ENCODE measurements at regions not wholly inside any gene's neighbourhood (a gene's known extent, or its start where the extent isn't known, plus 50 kb on each side); places are given as distances from the start of the nearest gene placed in this dataset.

DNA sequence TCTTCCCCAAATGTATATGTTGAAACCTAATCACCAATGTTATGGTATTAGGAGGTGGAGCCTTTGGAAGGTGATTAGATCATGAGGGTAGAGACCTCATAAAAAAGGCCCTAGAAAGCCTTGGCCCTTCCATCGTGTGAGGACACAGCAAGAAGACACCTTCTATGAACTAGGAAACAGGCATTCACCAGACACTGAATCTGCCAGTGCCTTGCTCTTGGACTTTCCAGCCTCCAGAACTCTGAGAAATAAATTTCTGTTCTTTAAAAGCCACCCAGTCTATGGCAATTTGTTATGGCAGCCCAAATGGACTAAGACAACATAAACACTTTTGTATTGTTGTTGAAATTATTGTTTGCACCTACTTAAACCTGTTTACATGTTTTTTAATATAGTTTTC lies 221.8 kb upstream of the RPS6KA3 start:
- no peak overlapping the region for H3K27ac ChIP-seq
- no peak for TF ChIP-seq ZFX (IDR thresholded peaks at IDR 0.05)

DNA sequence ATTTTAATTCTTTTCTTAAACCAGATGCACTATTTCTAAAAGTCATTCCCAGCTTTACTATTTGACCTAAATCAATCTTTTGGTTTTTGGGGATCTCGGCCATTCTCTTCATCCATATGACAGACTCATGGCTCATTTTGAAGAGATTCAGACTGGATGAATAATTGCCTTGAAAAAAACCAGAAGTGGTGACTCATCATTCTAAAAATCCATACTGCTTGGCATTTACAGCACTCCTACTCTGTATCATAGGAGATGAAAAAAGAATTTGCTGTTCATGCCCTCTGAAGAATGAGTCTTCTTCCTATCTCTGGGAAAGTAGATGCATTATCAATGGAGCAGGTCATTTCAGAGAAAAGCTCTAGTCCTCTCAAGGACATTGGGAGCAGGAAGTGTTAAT lies 220.5 kb upstream of the RPS6KA3 start:
- no peak for TF ChIP-seq ZFX (IDR thresholded peaks at IDR 0.05)
- TF ChIP-seq, protein P1, sequence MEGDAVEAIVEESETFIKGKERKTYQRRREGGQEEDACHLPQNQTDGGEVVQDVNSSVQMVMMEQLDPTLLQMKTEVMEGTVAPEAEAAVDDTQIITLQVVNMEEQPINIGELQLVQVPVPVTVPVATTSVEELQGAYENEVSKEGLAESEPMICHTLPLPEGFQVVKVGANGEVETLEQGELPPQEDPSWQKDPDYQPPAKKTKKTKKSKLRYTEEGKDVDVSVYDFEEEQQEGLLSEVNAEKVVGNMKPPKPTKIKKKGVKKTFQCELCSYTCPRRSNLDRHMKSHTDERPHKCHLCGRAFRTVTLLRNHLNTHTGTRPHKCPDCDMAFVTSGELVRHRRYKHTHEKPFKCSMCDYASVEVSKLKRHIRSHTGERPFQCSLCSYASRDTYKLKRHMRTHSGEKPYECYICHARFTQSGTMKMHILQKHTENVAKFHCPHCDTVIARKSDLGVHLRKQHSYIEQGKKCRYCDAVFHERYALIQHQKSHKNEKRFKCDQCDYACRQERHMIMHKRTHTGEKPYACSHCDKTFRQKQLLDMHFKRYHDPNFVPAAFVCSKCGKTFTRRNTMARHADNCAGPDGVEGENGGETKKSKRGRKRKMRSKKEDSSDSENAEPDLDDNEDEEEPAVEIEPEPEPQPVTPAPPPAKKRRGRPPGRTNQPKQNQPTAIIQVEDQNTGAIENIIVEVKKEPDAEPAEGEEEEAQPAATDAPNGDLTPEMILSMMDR (conservative IDR thresholded peaks at IDR 0.05), result no peak
- no peak overlapping the region for H3K27ac ChIP-seq

DNA sequence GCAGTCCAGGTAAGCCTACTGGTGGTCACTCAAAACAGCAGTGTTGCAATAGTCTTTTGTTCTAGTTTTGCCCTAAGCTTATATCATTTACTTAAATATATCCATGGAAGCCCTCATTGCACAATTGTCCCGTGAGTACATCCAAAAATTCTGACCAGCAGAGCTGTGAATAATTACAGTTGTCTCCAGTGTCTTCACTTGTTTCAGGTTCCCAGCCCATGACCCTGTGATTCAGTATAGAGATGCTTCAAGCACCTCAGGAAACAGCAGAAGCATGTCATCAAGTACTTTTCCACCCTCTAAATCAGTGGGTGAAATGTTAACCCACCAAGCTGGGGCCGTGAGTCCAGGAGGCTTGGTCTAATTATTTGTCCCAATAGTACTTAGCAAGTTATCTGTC lies 214.9 kb upstream of the RPS6KA3 start:
- TF ChIP-seq, protein P1 (conservative IDR thresholded peaks at IDR 0.05), result no peak
- TF ChIP-seq ZFX (IDR thresholded peaks at IDR 0.05), result no peak

DNA sequence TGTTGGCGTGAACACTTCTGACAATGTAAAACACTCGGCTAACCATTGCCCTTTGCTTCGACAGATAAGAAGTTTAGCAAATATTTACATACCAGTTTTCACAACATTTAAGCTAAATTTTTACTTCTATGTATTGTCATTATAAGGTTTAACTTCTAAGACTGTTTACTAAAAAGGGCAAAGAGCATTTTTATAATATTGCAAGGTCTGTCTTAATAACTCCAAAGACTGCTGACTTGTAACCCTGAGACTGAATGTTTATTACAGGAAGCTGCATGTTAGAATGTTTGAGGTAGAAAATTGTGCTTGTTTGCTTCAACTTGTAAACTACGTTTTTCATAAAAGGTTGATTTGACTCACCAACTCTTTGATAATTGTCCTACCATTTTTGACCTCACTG lies 213.2 kb upstream of the RPS6KA3 start:
- H3K27ac ChIP-seq, result no peak overlapping the region
- TF ChIP-seq, protein P1 (conservative IDR thresholded peaks at IDR 0.05), result no peak
- TF ChIP-seq ZFX (IDR thresholded peaks at IDR 0.05), result no peak

More for the DNA sequence above, 214.9 kb upstream of the RPS6KA3 start:
- no peak overlapping the region for H3K27ac ChIP-seq

- no peak for TF ChIP-seq ZFX (IDR thresholded peaks at IDR 0.05)
- TF ChIP-seq, protein P1 (conservative IDR thresholded peaks at IDR 0.05), result no peak
- no peak overlapping the region for H3K27ac ChIP-seq
Observed at GRCh38 chrX:20479048-20479447, 212.3 kb upstream of the RPS6KA3 start.

GRCh38 chrX:20477836-20478524 lies 211.3 kb upstream of the RPS6KA3 start:
- no peak overlapping the region for H3K27ac ChIP-seq

GRCh38 chrX:20477219-20477618 lies 210.5 kb upstream of the RPS6KA3 start:
- TF ChIP-seq, protein P1 (conservative IDR thresholded peaks at IDR 0.05), result no peak
- TF ChIP-seq ZFX (IDR thresholded peaks at IDR 0.05), result no peak
- no peak overlapping the region for H3K27ac ChIP-seq

More at GRCh38 chrX:20477836-20478524, 211.3 kb upstream of the RPS6KA3 start:
- TF ChIP-seq, protein P1 (conservative IDR thresholded peaks at IDR 0.05), result no peak
- no peak for TF ChIP-seq ZFX (IDR thresholded peaks at IDR 0.05)
